OCI-LY7 (cell line): ENCODE measurements at regions not wholly inside any gene's neighbourhood (a gene's known extent, or its start where the extent isn't known, plus 50 kb on each side); places are given as distances from the start of the nearest gene placed in this dataset.

Source experiments
- EZH2phosphoT487 ChIP-seq: fragments of 200-600 bp; sonication (generic); IDR thresholded peaks from 2 replicates; pipeline ENCODE4 v1.6.1; 2018; ENCODE audit warnings: low read depth, borderline replicate concordance, mild to moderate bottlenecking, mixed run types, antibody characterized with exemption, low read length, moderate library complexity, mixed read lengths
- TF ChIP-seq, protein P1 (sequence below): fragments of 200-600 bp; sonication (generic); conservative IDR thresholded peaks from 2 replicates; pipeline ENCODE4 v1.5.1; 2014; ENCODE audit warnings: mild to moderate bottlenecking, antibody characterized with exemption, low read length, moderate library complexity, mixed read lengths

DNA sequence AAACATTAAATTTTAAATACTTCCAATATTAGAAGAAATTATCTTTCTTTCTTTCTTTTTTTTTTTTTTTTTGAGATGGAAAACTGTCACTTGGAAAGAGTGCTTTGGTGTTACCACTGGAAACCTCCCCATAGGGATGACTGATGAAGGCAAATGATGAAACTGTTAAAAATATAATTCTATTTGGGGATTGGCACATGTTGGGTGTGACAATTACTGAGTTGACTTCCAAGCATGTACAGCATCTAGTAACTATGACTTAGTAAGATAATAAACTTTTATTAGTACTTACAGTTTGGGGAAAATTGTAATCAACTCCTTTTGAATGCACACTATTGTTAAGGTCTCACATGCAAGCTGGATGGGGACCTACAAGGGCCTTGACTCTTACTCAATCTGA lies 592.5 kb downstream of the KCTD12 start:
- TF ChIP-seq, protein P1, sequence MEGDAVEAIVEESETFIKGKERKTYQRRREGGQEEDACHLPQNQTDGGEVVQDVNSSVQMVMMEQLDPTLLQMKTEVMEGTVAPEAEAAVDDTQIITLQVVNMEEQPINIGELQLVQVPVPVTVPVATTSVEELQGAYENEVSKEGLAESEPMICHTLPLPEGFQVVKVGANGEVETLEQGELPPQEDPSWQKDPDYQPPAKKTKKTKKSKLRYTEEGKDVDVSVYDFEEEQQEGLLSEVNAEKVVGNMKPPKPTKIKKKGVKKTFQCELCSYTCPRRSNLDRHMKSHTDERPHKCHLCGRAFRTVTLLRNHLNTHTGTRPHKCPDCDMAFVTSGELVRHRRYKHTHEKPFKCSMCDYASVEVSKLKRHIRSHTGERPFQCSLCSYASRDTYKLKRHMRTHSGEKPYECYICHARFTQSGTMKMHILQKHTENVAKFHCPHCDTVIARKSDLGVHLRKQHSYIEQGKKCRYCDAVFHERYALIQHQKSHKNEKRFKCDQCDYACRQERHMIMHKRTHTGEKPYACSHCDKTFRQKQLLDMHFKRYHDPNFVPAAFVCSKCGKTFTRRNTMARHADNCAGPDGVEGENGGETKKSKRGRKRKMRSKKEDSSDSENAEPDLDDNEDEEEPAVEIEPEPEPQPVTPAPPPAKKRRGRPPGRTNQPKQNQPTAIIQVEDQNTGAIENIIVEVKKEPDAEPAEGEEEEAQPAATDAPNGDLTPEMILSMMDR, result no peak
- no peak for TF ChIP-seq EZH2phosphoT487
